Karpas-422 (cell line): ENCODE measurements at regions not wholly inside any gene's neighbourhood (a gene's known extent, or its start where the extent isn't known, plus 50 kb on each side); places are given as distances from the start of the nearest gene placed in this dataset.
"Not testable (repeated sequence)": the region's sequence is repeated elsewhere in the genome, so short reads cannot be mapped to it uniquely, and the experiment has no call there.

ENCODE experiments used
- DNase-seq: peaks from one replicate; pipeline ENCODE4 v3.0.0-alpha.2; 2015
- H2AFZ ChIP-seq: fragments of 200-600 bp; sonication (generic); 2 replicates; pipeline ENCODE4 v1.6.1; 2014; ENCODE audit warnings: antibody characterized with exemption, low read length, mixed read lengths
- H3K27ac ChIP-seq: fragments of 200-600 bp; sonication (generic); 2 replicates; pipeline ENCODE4 v1.5.1; 2014; ENCODE audit warnings: mild to moderate bottlenecking, low read length, moderate library complexity
- H3K27me3 ChIP-seq: fragments of 200-600 bp; sonication (generic); 2 replicates; pipeline ENCODE4 v1.6.1; 2014; ENCODE audit warnings: low read length, mixed read lengths
- H3K36me3 ChIP-seq: fragments of 200-600 bp; sonication (generic); 2 replicates; pipeline ENCODE4 v1.6.1; 2014; ENCODE audit warnings: low read length, mixed read lengths; ENCODE audit not compliant: insufficient read depth
- H3K4me1 ChIP-seq: fragments of 200-600 bp; sonication (generic); 2 replicates; pipeline ENCODE4 v1.6.1; 2014; ENCODE audit warnings: mild to moderate bottlenecking, low read length, mixed read lengths
- H3K4me2 ChIP-seq: fragments of 200-600 bp; sonication (generic); 2 replicates; pipeline ENCODE4 v1.6.1; 2014; ENCODE audit warnings: low read length, low read depth, mild to moderate bottlenecking; ENCODE audit not compliant: poor library complexity, severe bottlenecking
- H3K4me3 ChIP-seq: fragments of 200-600 bp; sonication (generic); 2 replicates; pipeline ENCODE4 v1.5.1; 2014; ENCODE audit warnings: mild to moderate bottlenecking, antibody characterized with exemption, low read length, mixed read lengths
- H3K79me2 ChIP-seq: fragments of 200-600 bp; sonication (generic); 2 replicates; pipeline ENCODE4 v1.6.1; 2014; ENCODE audit warnings: mild to moderate bottlenecking, low read length, mixed read lengths
- H3K9ac ChIP-seq: fragments of 200-600 bp; sonication (generic); 2 replicates; pipeline ENCODE4 v1.6.0; 2014; ENCODE audit warnings: low read length
- H3K9me2 ChIP-seq: fragments of 200-600 bp; sonication (generic), shearing (Covaris generic); replicated peaks from 2 replicates; pipeline ENCODE4 v1.6.0; 2014; ENCODE audit warnings: mild to moderate bottlenecking, low read length, moderate library complexity; ENCODE audit not compliant: insufficient read depth
- H3K9me3 ChIP-seq: fragments of 300-700, 200-600 bp; sonication (generic); 2 replicates; pipeline ENCODE4 v1.6.1; 2014; ENCODE audit warnings: low read length, mixed read lengths
- H4K20me1 ChIP-seq: fragments of 200-600 bp; sonication (generic); 2 replicates; pipeline ENCODE4 v1.6.1; 2014; ENCODE audit warnings: mild to moderate bottlenecking, antibody characterized with exemption, low read length, low read depth; ENCODE audit not compliant: insufficient read depth

DNA sequence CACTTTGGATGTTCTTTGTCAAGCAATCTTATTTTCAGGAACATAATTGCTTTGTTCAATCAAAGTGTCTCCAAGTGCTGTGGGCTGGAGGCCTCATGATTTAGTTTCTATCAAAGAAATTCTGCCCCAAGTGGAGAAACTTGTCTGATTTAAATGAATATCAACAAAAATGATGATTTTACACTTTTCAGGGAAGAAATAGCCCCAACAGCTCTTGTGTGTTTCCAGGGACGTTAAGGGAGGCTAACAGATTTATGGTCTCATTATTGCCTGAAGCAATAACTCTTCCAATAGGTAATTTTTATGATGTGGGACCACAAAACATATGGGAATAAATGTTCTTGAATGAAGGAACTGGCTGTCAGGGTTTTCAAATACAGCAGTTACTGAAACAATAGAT is 699.1 kb downstream of the FAM181B start:
- no peaks in the 10 kb centered on the region for H3K4me1 ChIP-seq
- H3K4me3 ChIP-seq: no peak overlapping the region
- no peak overlapping the region for H3K4me2 ChIP-seq
- H3K27ac ChIP-seq: no peak overlapping the region
- no peaks in the 10 kb centered on the region for H3K36me3 ChIP-seq
- no peaks in the 10 kb centered on the region for H3K9me2 ChIP-seq
- no peak overlapping the region for H3K9ac ChIP-seq
- no peaks in the 10 kb centered on the region for H4K20me1 ChIP-seq
- H2AFZ ChIP-seq: no peak overlapping the region
- no peaks in the 10 kb centered on the region for H3K9me3 ChIP-seq
- no peak for DNase-seq
- H3K27me3 ChIP-seq: no peaks in the 10 kb centered on the region
- no peaks in the 10 kb centered on the region for H3K79me2 ChIP-seq

- H3K4me3 ChIP-seq, H3K9me3 ChIP-seq: not testable (repeated sequence)
Measured at GRCh38 chr11:82027335-82027734, 706.3 kb downstream of the FAM181B start.

DNA sequence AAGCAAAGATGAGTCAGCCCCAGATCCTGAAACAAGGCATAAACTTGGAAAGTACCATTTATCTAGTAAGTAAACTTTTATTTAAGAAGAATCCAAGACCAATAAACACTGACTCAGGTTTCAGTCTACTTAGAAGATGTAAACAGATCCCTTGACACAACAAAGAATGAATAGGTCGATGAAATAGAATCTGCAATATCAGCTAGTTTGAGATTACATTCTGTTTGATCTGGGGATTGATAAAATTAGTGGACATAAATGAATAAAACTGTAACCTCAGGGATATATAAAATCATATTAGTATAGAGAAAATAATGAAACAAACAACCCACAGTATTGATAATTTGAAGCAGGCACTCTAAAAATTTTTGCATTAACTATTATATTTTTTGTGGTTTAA is 708.9 kb downstream of the FAM181B start:
- Histone ChIP-seq H3K27ac (no peak overlapping the region), H3K4me2 (no peak overlapping the region), H3K79me2 (no peaks in the 10 kb centered on the region), H3K4me3 (no peak overlapping the region), H4K20me1 (no peaks in the 10 kb centered on the region), H2AFZ (no peak overlapping the region), H3K9ac (no peak overlapping the region), H3K9me3 (no peaks in the 10 kb centered on the region), H3K36me3 (no peaks in the 10 kb centered on the region), H3K27me3 (no peaks in the 10 kb centered on the region), H3K9me2 (no peaks in the 10 kb centered on the region), H3K4me1 (peaks cover 4% of the 10 kb centered on the region; the same call in 1 of the 2 replicates)
- DNase-seq: no peak

More at GRCh38 chr11:82027335-82027734, 706.3 kb downstream of the FAM181B start:
- not testable (repeated sequence) for DNase-seq, H3K27me3 ChIP-seq, H3K4me1 ChIP-seq, H3K9ac ChIP-seq, H3K79me2 ChIP-seq, H3K27ac ChIP-seq, H3K9me2 ChIP-seq, H2AFZ ChIP-seq, H3K4me2 ChIP-seq, H3K36me3 ChIP-seq, H4K20me1 ChIP-seq

- Histone ChIP-seq H3K9me2 (no peaks in the 10 kb centered on the region), H3K4me2 (no peak overlapping the region), H3K9me3 (no peaks in the 10 kb centered on the region), H2AFZ (no peak overlapping the region), H3K4me3 (no peak overlapping the region), H3K4me1 (no peaks in the 10 kb centered on the region), H3K27me3 (no peaks in the 10 kb centered on the region; the same call in 1 of the 2 replicates), H4K20me1 (no peaks in the 10 kb centered on the region), H3K27ac (no peak overlapping the region), H3K9ac (no peak overlapping the region), H3K36me3 (no peaks in the 10 kb centered on the region), H3K79me2 (no peaks in the 10 kb centered on the region)
- no peak for DNase-seq
Measured at GRCh38 chr11:82012276-82012675, 721.4 kb downstream of the FAM181B start.

DNA sequence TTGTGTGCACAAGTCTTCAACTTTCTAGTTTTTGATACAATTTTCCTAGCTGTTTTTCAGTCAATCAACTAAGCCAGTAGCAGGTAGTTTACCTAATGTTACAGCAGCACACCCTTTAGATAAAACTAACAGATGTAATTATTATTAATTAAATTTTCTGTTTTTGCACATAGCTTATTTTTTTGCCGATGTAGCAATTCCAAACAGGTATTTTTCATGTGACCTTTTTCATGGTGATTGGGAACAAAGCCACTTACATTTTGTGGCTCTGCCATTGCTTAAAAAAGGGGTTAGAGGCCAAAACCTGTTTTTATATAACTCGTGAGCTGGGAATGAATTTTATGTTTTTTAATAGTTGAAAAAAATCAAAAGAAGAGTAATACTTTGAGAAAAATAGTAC is 724.5 kb downstream of the FAM181B start:
- no peaks in the 10 kb centered on the region for H4K20me1 ChIP-seq
- 0 out of 2 replicates have a peak, but pooled peaks cover 2% of the 10 kb centered on the region for H3K9me2 ChIP-seq
- no peaks in the 10 kb centered on the region for H3K4me1 ChIP-seq

DNA sequence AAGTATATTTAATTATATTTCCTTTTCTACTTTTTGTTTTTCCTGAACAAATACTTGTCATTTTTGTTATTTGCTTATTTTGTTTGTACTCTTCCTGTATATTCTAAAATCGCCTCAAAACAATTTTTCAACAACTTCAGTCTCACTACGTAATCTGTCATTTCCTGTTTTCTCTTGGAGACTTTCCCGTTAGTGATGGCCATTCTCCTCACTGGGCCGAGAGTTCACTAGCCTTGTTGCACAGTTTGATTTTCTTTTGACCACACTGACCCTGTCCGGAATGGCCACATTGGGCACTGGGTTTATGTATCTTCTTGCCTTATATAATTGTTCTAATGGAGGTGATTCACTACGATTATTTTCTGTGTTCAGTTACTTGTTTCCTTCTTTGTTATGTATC is 726.1 kb downstream of the FAM181B start:
- no peaks in the 10 kb centered on the region for H3K36me3 ChIP-seq

More for the DNA sequence above, 724.5 kb downstream of the FAM181B start:
- Histone ChIP-seq H3K79me2 (no peaks in the 10 kb centered on the region), H2AFZ (no peak overlapping the region), H3K4me2 (no peak overlapping the region), H3K27ac (no peak overlapping the region), H3K9me3 (no peaks in the 10 kb centered on the region), H3K36me3 (no peaks in the 10 kb centered on the region), H3K27me3 (no peaks in the 10 kb centered on the region), H3K4me3 (no peak overlapping the region), H3K9ac (no peak overlapping the region)
- no peak for DNase-seq

GRCh38 chr11:82004537-82005213 is 729.0 kb downstream of the FAM181B start:
- no peaks in the 10 kb centered on the region for H3K4me1 ChIP-seq
- no peaks in the 10 kb centered on the region for H3K79me2 ChIP-seq
- no peaks in the 10 kb centered on the region for H3K36me3 ChIP-seq
- no peaks in the 10 kb centered on the region for H3K27me3 ChIP-seq
- no peak overlapping the region for H2AFZ ChIP-seq
- H3K4me2 ChIP-seq: no peak overlapping the region
- H3K9me2 ChIP-seq: 0 out of 2 replicates have a peak, but pooled peaks cover 3% of the 10 kb centered on the region
- H3K9ac ChIP-seq: no peak overlapping the region
- no peak overlapping the region for H3K27ac ChIP-seq
- H3K4me3 ChIP-seq: no peak overlapping the region
- DNase-seq: no peak
- no peaks in the 10 kb centered on the region for H4K20me1 ChIP-seq
- no peaks in the 10 kb centered on the region for H3K9me3 ChIP-seq

More for the DNA sequence above, 726.1 kb downstream of the FAM181B start:
- Histone ChIP-seq H3K4me3 (no peak overlapping the region), H3K4me1 (no peaks in the 10 kb centered on the region), H3K9me3 (no peaks in the 10 kb centered on the region), H3K79me2 (no peaks in the 10 kb centered on the region), H2AFZ (no peak overlapping the region), H3K4me2 (no peak overlapping the region), H3K9ac (no peak overlapping the region), H3K27ac (no peak overlapping the region), H4K20me1 (no peaks in the 10 kb centered on the region), H3K27me3 (no peaks in the 10 kb centered on the region), H3K9me2 (0 out of 2 replicates have a peak, but pooled peaks cover 3% of the 10 kb centered on the region)
- DNase-seq: no peak

DNA sequence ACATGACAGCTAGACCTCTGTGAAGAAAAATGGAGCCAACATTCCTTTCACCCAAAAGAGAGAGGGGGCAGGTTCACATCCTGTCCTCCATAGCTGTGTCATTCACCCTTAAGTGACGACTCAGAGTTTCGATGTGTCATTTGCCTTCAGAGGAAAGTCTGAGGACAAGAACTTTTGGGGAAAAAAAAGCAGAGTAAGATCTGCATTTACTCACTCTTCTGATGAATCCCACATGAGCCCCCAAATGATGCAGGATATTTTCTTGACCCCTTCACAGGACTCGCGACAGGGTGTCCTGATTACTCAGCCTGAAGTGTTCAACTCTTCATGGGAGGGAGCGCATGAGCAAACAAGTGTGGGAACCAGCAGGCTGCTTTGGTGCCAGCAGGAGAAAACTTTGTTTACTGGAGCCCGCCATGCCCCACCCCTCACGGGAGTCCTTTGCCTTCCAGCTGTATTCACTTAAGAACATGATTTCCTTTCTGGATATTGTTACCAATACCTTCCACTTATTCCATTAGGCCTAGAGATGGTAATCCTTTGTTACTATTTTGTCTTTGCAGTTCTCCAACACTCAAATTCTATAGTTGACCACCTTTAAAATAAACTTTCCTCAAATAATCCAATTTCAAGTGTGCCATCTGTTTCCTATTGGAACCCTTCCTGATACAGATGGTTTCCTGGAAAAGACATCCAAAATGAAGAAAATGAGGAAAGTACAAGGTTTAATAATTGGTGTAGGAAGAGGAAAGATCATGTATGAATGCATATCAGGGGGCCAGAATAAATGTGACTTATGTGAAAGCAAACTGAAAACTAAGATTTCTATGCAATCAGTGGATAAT is 729.8 kb downstream of the FAM181B start:
- Histone ChIP-seq H3K27ac (no peak overlapping the region), H3K9me2 (0 out of 2 replicates have a peak, but pooled peaks cover 3% of the 10 kb centered on the region), H3K4me3 (no peak overlapping the region), H3K27me3 (no peaks in the 10 kb centered on the region), H4K20me1 (no peaks in the 10 kb centered on the region), H3K4me1 (no peaks in the 10 kb centered on the region), H3K36me3 (no peaks in the 10 kb centered on the region), H2AFZ (no peak overlapping the region), H3K9ac (no peak overlapping the region), H3K9me3 (no peaks in the 10 kb centered on the region), H3K4me2 (no peak overlapping the region), H3K79me2 (no peaks in the 10 kb centered on the region)
- no peak for DNase-seq
